Putamen (tissue), 1 donor: ENCODE measurements at regions not wholly inside any gene's neighbourhood (a gene's known extent, or its start where the extent isn't known, plus 50 kb on each side); places are given as distances from the start of the nearest gene placed in this dataset.
A peak's percentile ranks its signal among the peaks of the same experiment; 100 is the strongest.
"Not testable (repeated sequence)": the region's sequence is repeated elsewhere in the genome, so short reads cannot be mapped to it uniquely, and the experiment has no call there.

Experiments
- DNase-seq: peaks from one replicate; pipeline ENCODE4 v3.0.0-alpha.2; 2016; ENCODE audit warnings: low spot score

- no peak for DNase-seq
These were observed 1135.0 kb upstream of the TENM3 start for GRCh38 chr4:181108237-181108636.

- no peak for DNase-seq
These were observed 1124.0 kb upstream of the TENM3 start for GRCh38 chr4:181119186-181119585.

GRCh38 chr4:181121733-181122132, 1121.5 kb upstream of the TENM3 start:
- no peak for DNase-seq

- DNase-seq = no peak
These were observed 1116.0 kb upstream of the TENM3 start for GRCh38 chr4:181127171-181127570.

GRCh38 chr4:181130317-181130716, 1112.9 kb upstream of the TENM3 start:
- DNase-seq = not testable (repeated sequence)

- DNase-seq = no peak
These were observed 1105.9 kb upstream of the TENM3 start for GRCh38 chr4:181137351-181137750.

GRCh38 chr4:181138116-181138515, 1105.1 kb upstream of the TENM3 start:
- no peak for DNase-seq

- DNase-seq = no peak
These were observed 1103.1 kb upstream of the TENM3 start for GRCh38 chr4:181140037-181140603.

- peak; percentile 78 for DNase-seq
These were observed 1099.8 kb upstream of the TENM3 start for GRCh38 chr4:181143250-181143854.

GRCh38 chr4:181146051-181146450, 1097.2 kb upstream of the TENM3 start:
- DNase-seq = no peak

GRCh38 chr4:181147416-181147951, 1095.7 kb upstream of the TENM3 start:
- DNase-seq = no peak

- no peak for DNase-seq
These were observed 1094.7 kb upstream of the TENM3 start for GRCh38 chr4:181148470-181148869.

- DNase-seq = no peak
These were observed 1093.0 kb upstream of the TENM3 start for GRCh38 chr4:181150191-181150590.

GRCh38 chr4:181151856-181152255, 1091.3 kb upstream of the TENM3 start:
- no peak for DNase-seq

GRCh38 chr4:181157647-181158046, 1085.6 kb upstream of the TENM3 start:
- no peak for DNase-seq

GRCh38 chr4:181158971-181159370, 1084.2 kb upstream of the TENM3 start:
- DNase-seq = no peak

- DNase-seq = no peak
These were observed 1081.5 kb upstream of the TENM3 start for GRCh38 chr4:181161669-181162068.

GRCh38 chr4:181162266-181162665, 1080.9 kb upstream of the TENM3 start:
- no peak for DNase-seq

- DNase-seq = no peak
These were observed 1080.5 kb upstream of the TENM3 start for GRCh38 chr4:181162676-181163075.

GRCh38 chr4:181166742-181167399, 1076.3 kb upstream of the TENM3 start:
- no peak for DNase-seq

GRCh38 chr4:181168011-181168805, 1075.0 kb upstream of the TENM3 start:
- no peak for DNase-seq

GRCh38 chr4:181173046-181173445, 1070.2 kb upstream of the TENM3 start:
- no peak for DNase-seq

- DNase-seq = no peak
These were observed 1066.9 kb upstream of the TENM3 start for GRCh38 chr4:181176306-181176705.
